ENCODE measurements at regions not wholly inside any gene's neighbourhood (a gene's known extent, or its start where the extent isn't known, plus 50 kb on each side); places are given as distances from the start of the nearest gene placed in this dataset.

DNA sequence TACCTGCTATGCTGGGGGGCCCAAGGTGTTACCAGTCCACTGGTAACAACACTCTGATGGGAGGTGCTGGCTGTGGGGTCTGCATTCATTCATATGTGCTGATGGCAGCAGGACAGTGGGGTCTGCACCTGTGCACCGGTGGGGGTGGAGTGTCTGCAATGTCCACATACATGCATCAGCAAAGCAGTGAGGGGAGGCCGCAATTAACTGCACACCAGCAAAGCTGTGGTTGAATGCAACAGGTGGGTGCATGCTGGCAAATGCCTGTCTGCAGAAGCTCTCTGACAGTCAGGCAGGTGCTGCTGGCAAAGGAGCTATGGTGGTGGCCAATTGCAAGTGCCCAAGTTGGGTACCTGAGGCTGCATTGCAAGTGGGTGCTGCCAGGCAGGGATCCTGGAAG, 426.5 kb upstream of the FMR1 start:
- Histone ChIP-seq H3K27me3 (ENCODE audit: insufficient read depth, low read length, poor library complexity, severe bottlenecking) (no peaks in the 10 kb centered on the region), H3K4me1 (ENCODE audit: insufficient read depth, low read length, poor library complexity, severe bottlenecking) (no peaks in the 10 kb centered on the region)

GRCh38 chrX:147494365-147494764, 417.4 kb upstream of the FMR1 start:
- TF ChIP-seq EZH2phosphoT487 (IDR thresholded peaks at IDR 0.05; ENCODE audit: borderline replicate concordance), result no peak
- TF ChIP-seq, protein P1, sequence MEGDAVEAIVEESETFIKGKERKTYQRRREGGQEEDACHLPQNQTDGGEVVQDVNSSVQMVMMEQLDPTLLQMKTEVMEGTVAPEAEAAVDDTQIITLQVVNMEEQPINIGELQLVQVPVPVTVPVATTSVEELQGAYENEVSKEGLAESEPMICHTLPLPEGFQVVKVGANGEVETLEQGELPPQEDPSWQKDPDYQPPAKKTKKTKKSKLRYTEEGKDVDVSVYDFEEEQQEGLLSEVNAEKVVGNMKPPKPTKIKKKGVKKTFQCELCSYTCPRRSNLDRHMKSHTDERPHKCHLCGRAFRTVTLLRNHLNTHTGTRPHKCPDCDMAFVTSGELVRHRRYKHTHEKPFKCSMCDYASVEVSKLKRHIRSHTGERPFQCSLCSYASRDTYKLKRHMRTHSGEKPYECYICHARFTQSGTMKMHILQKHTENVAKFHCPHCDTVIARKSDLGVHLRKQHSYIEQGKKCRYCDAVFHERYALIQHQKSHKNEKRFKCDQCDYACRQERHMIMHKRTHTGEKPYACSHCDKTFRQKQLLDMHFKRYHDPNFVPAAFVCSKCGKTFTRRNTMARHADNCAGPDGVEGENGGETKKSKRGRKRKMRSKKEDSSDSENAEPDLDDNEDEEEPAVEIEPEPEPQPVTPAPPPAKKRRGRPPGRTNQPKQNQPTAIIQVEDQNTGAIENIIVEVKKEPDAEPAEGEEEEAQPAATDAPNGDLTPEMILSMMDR (conservative IDR thresholded peaks at IDR 0.05; ENCODE audit: low read length), result no peak
- H3K4me2 ChIP-seq (ENCODE audit: low read depth, low read length, poor library complexity, severe bottlenecking), result no peak overlapping the region
- H3K9me2 ChIP-seq (replicated peaks; ENCODE audit: low read depth, low read length), result no peaks in the 10 kb centered on the region
- H3F3A ChIP-seq (ENCODE audit: low read depth), result no peaks in the 10 kb centered on the region
- no peaks in the 10 kb centered on the region for H3K36me3 ChIP-seq (ENCODE audit: insufficient read depth, low read length)
- no peak overlapping the region for H3K9ac ChIP-seq (ENCODE audit: low read depth, low read length, poor library complexity, severe bottlenecking)
- H3K4me3 ChIP-seq (ENCODE audit: low read length, poor library complexity, severe bottlenecking), result no peak overlapping the region
- no peaks in the 10 kb centered on the region for H3K79me2 ChIP-seq (ENCODE audit: insufficient read depth, low read length)
- no peaks in the 10 kb centered on the region for H4K20me1 ChIP-seq (ENCODE audit: insufficient read depth, low read length, poor library complexity, severe bottlenecking)
- no peaks in the 10 kb centered on the region for H3K27me3 ChIP-seq (ENCODE audit: insufficient read depth, low read length, poor library complexity, severe bottlenecking)
- H3K4me1 ChIP-seq (ENCODE audit: insufficient read depth, low read length, poor library complexity, severe bottlenecking), result no peaks in the 10 kb centered on the region
- no peak overlapping the region for H2AFZ ChIP-seq (ENCODE audit: low read length)
- H3K9me3 ChIP-seq (ENCODE audit: insufficient read depth, low read depth, low read length), result no peaks in the 10 kb centered on the region

More for the DNA sequence above, 426.5 kb upstream of the FMR1 start:
- Histone ChIP-seq H3K4me2 (ENCODE audit: low read depth, low read length, poor library complexity, severe bottlenecking) (no peak overlapping the region), H3K36me3 (ENCODE audit: insufficient read depth, low read length) (no peaks in the 10 kb centered on the region), H3K9ac (ENCODE audit: low read depth, low read length, poor library complexity, severe bottlenecking) (no peak overlapping the region), H3K79me2 (ENCODE audit: insufficient read depth, low read length) (no peaks in the 10 kb centered on the region), H3F3A (ENCODE audit: low read depth) (no peaks in the 10 kb centered on the region), H3K4me3 (ENCODE audit: low read length, poor library complexity, severe bottlenecking) (no peak overlapping the region), H2AFZ (ENCODE audit: low read length) (no peak overlapping the region), H3K9me3 (ENCODE audit: insufficient read depth, low read depth, low read length) (no peaks in the 10 kb centered on the region), H4K20me1 (ENCODE audit: insufficient read depth, low read length, poor library complexity, severe bottlenecking) (no peaks in the 10 kb centered on the region), H3K9me2 (replicated peaks; ENCODE audit: low read depth, low read length) (no peaks in the 10 kb centered on the region)
- TF ChIP-seq, protein P1 (conservative IDR thresholded peaks at IDR 0.05; ENCODE audit: low read length), result no peak
- no peak for TF ChIP-seq EZH2phosphoT487 (IDR thresholded peaks at IDR 0.05; ENCODE audit: borderline replicate concordance)

- Histone ChIP-seq H3K4me2 (ENCODE audit: low read depth, low read length, poor library complexity, severe bottlenecking) (no peak overlapping the region), H3K4me1 (ENCODE audit: insufficient read depth, low read length, poor library complexity, severe bottlenecking) (no peaks in the 10 kb centered on the region), H3F3A (ENCODE audit: low read depth) (no peaks in the 10 kb centered on the region), H4K20me1 (ENCODE audit: insufficient read depth, low read length, poor library complexity, severe bottlenecking) (no peaks in the 10 kb centered on the region), H3K27me3 (ENCODE audit: insufficient read depth, low read length, poor library complexity, severe bottlenecking) (no peaks in the 10 kb centered on the region), H2AFZ (ENCODE audit: low read length) (no peak overlapping the region), H3K9me2 (replicated peaks; ENCODE audit: low read depth, low read length) (no peaks in the 10 kb centered on the region), H3K9me3 (ENCODE audit: insufficient read depth, low read depth, low read length) (no peaks in the 10 kb centered on the region), H3K9ac (ENCODE audit: low read depth, low read length, poor library complexity, severe bottlenecking) (no peak overlapping the region), H3K79me2 (ENCODE audit: insufficient read depth, low read length) (no peaks in the 10 kb centered on the region), H3K4me3 (ENCODE audit: low read length, poor library complexity, severe bottlenecking) (no peak overlapping the region), H3K36me3 (ENCODE audit: insufficient read depth, low read length) (no peaks in the 10 kb centered on the region)
- TF ChIP-seq, protein P1 (conservative IDR thresholded peaks at IDR 0.05; ENCODE audit: low read length), result no peak
- no peak for TF ChIP-seq EZH2phosphoT487 (IDR thresholded peaks at IDR 0.05; ENCODE audit: borderline replicate concordance)
Observed at GRCh38 chrX:147498796-147499195, 412.9 kb upstream of the FMR1 start.

Measured in Loucy (cell line).